Progenitor cell of endocrine pancreas (in vitro differentiated cells): ENCODE measurements at regions not wholly inside any gene's neighbourhood (a gene's known extent, or its start where the extent isn't known, plus 50 kb on each side); places are given as distances from the start of the nearest gene placed in this dataset.

Experiments
- DNase-seq: peaks from one replicate; pipeline ENCODE4 v3.0.0; 2021; ENCODE audit warnings: low spot score; ENCODE audit not compliant: unreplicated experiment
- H3K27ac Mint-ChIP-seq: 2 replicates; pipeline ENCODE4 v1.8.0; 2021; ENCODE audit warnings: mild to moderate bottlenecking, moderate library complexity, mixed read lengths
- H3K27me3 Mint-ChIP-seq: 2 replicates; pipeline ENCODE4 v1.8.0; 2021; ENCODE audit warnings: mixed read lengths
- H3K36me3 Mint-ChIP-seq: 2 replicates; pipeline ENCODE4 v1.8.0; 2022; ENCODE audit warnings: mixed read lengths; ENCODE audit not compliant: insufficient read depth
- H3K4me1 Mint-ChIP-seq: 2 replicates; pipeline ENCODE4 v1.8.0; 2021; ENCODE audit warnings: low read depth, mixed read lengths
- H3K4me3 Mint-ChIP-seq: 2 replicates; pipeline ENCODE4 v1.8.0; 2021; ENCODE audit warnings: low read depth, mild to moderate bottlenecking, moderate library complexity, mixed read lengths
- H3K9me3 Mint-ChIP-seq: 2 replicates; pipeline ENCODE4 v1.8.0; 2021; ENCODE audit warnings: low read depth, mixed read lengths
- CTCF ChIP-seq: fragments of 200-600 bp; sonication (generic); IDR thresholded peaks from one replicate; pipeline ENCODE4 v1.5.0; 2021; ENCODE audit warnings: antibody characterized with exemption, mild to moderate bottlenecking; ENCODE audit not compliant: unreplicated experiment

- Mint-ChIP-seq H3K9me3 (no peaks in the 10 kb centered on the region), H3K4me1 (no peaks in the 10 kb centered on the region), H3K4me3 (no peak overlapping the region), H3K36me3 (no peaks in the 10 kb centered on the region), H3K27me3 (peaks cover 20% of the 10 kb centered on the region), H3K27ac (no peak overlapping the region)
- no peak for DNase-seq
- TF ChIP-seq CTCF: no peak
Observed at GRCh38 chr1:90544356-90544755, 172.7 kb downstream of the BARHL2 start.

- DNase-seq: no peak
- H3K27me3 Mint-ChIP-seq: peaks cover 13% of the 10 kb centered on the region
- H3K4me1 Mint-ChIP-seq: peaks cover 6% of the 10 kb centered on the region
- H3K36me3 Mint-ChIP-seq: no peaks in the 10 kb centered on the region
- H3K9me3 Mint-ChIP-seq: no peaks in the 10 kb centered on the region
- no peak overlapping the region for H3K4me3 Mint-ChIP-seq
- H3K27ac Mint-ChIP-seq: no peak overlapping the region
- TF ChIP-seq CTCF: no peak
Observed at GRCh38 chr1:90537606-90538362, 179.3 kb downstream of the BARHL2 start.

- Mint-ChIP-seq H3K27me3 (peaks cover 13% of the 10 kb centered on the region), H3K9me3 (no peaks in the 10 kb centered on the region), H3K36me3 (no peaks in the 10 kb centered on the region), H3K4me3 (no peak overlapping the region), H3K4me1 (peaks cover 6% of the 10 kb centered on the region), H3K27ac (no peak overlapping the region)
- no peak for DNase-seq
- TF ChIP-seq CTCF: no peak
Observed at GRCh38 chr1:90534663-90535295, 182.3 kb downstream of the BARHL2 start.

GRCh38 chr1:90534116-90534515, 183.0 kb downstream of the BARHL2 start:
- H3K27me3 Mint-ChIP-seq: peaks cover 13% of the 10 kb centered on the region
- peaks cover 6% of the 10 kb centered on the region for H3K4me1 Mint-ChIP-seq
- TF ChIP-seq CTCF: no peak
- no peak for DNase-seq
- no peaks in the 10 kb centered on the region for H3K9me3 Mint-ChIP-seq
- H3K4me3 Mint-ChIP-seq: no peak overlapping the region
- H3K27ac Mint-ChIP-seq: no peak overlapping the region
- no peaks in the 10 kb centered on the region for H3K36me3 Mint-ChIP-seq

GRCh38 chr1:90526954-90527353, 190.1 kb downstream of the BARHL2 start:
- no peak overlapping the region for H3K4me3 Mint-ChIP-seq

More at GRCh38 chr1:90526954-90527353, 190.1 kb downstream of the BARHL2 start:
- no peak overlapping the region for H3K27ac Mint-ChIP-seq
- no peak for TF ChIP-seq CTCF
- peaks cover 10% of the 10 kb centered on the region for H3K9me3 Mint-ChIP-seq
- H3K27me3 Mint-ChIP-seq: peaks cover 2% of the 10 kb centered on the region
- no peak for DNase-seq
- no peaks in the 10 kb centered on the region for H3K36me3 Mint-ChIP-seq
- no peaks in the 10 kb centered on the region for H3K4me1 Mint-ChIP-seq
